NOMO-1 treated with DMSO at 0.1 percent for 48 hours (cell line): ENCODE measurements at regions not wholly inside any gene's neighbourhood (a gene's known extent, or its start where the extent isn't known, plus 50 kb on each side); places are given as distances from the start of the nearest gene placed in this dataset.

Experiments
- DNase-seq: peaks from one replicate; lab custom pipeline; 2025; ENCODE audit not compliant: unreplicated experiment; lab: John Stamatoyannopoulos, UW

DNA sequence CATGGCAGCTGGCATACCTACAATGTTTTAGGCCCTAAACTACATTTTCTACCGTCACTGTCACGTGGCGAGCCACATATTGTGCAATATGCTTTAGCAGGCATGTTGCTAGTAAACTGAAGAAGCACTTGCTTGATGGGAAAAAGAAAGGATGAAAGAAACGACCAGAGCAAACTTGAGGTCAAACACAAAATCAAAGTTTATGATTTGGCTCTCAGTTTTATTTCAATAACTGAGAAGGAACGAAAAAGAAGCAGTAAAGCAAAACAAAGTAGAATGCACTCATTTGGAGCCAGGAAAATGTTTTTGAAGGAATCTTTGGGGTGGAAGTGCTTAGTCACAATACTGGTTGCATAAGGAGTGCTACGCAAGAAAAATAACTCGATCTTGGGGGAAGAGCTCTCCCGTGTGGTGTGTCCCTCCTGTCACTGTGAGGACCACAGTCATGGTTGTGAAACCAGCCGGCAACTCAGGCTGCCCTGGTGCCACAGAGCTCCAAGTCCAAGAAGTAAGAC lies 349.8 kb downstream of the RBM43 start:
- DNase-seq = peak; percentile 89

DNA sequence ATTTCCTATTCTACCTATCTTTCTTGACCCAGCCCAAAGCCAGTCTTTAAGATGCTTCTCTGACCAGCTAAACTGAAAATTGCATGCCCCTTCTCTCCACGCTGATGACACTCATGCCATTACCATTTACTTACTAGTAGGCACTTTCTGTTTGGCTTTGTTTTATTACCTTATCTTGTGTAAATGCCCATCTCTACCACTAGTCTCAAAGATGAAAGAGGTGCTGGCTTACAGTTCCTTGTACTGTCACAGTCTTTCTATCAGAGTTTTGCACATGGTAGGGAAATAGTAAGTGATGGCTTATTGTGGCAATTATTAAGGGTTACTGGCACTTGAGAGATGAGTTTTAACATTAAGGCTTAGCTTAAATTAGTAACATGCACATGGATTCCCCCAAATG lies 352.1 kb downstream of the RBM43 start:
- DNase-seq = no peak

DNA sequence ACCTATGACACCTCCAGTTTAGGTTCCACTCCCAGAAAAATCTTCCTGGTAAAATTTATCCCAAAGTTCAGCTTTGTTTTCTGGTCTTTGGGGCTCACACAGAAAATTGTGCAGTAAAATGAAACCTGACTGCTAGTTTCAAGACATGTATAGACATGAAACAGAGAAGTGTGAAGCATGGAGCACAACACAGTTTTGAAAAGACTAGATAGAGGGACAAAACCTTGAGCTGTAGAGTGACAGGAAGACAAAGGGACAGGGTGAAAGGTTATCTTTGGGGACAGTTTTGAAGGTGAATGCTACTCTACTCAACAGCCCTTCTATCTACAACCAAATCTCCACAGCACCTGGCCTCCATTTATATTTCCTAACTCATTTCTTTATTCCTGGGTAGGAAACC lies 352.6 kb downstream of the RBM43 start:
- DNase-seq = no peak

DNA sequence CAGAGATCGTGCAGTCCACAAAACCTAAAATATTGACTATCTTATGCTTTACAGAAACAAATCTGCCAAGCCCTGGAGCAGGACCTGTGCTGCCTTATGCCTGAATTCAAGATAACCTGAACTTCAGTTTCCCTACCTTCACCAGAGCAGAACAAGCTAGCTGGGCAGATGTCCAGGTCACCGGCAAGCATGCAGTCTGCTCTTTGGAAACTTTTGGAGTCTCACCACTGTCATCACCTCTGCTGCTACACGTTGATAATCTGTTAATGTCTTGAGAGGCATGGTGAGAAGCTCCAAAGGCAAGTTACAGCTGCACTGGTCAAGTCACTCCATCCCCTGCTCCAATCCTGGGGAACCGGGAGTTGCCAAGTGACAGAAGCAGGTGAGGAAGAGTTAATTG lies 354.2 kb downstream of the RBM43 start:
- no peak for DNase-seq

DNA sequence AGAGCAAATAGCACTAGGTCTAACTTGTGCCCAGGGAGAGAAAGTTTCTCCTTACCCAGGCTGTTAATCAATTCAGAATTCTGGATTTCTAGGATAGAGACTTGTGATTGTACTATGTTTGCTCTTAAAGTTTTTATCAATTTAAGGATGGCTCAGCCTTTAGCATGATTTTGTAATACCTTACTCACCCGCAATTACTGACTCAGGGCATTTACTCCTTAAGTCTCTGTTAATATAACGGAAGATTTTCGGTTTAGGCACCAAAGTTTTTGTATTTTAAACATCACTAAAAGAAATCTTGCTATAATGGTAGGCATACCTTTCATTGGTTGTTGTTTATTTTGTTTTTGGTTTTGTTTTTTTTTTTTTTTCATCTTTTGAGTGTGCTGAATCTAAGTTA lies 358.2 kb downstream of the RBM43 start:
- DNase-seq = no peak

DNA sequence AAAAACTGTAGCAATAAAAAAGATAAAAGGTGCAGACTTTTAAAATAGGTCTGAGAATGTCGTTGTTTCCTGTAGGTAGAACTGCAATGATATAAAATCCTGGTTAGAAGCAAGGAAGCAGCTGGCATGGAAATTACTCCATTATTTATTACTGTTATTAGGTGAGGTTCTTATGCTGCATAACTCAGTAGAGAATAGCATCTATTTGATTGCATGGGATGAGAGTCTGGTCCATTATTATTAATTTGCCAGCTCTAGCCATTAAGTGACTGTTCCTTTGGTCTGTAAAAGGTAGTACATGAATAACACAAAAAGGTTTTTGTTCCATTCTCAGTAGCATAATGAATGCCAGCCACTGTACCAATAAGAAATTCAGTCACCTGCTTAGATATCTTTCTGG lies 358.6 kb downstream of the RBM43 start:
- no peak for DNase-seq

DNA sequence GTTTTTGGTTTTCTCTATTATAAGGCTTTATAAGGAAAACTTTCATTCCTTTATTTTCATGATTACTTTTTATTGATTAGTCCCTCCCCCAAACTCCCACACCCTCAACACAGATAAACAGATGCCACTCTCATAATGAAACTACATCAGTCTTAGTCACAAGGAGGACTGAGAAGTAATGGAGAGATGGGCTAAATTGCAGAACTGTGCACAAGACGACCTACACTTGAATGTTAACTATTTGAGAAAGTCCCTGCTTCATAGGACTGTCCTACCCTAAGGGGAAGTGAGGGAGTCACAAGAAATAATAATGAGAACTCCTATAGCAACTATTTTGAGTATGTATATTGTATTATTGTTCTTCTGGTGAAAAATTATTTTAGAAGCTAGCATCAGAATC lies 360.8 kb downstream of the RBM43 start:
- DNase-seq = no peak

DNA sequence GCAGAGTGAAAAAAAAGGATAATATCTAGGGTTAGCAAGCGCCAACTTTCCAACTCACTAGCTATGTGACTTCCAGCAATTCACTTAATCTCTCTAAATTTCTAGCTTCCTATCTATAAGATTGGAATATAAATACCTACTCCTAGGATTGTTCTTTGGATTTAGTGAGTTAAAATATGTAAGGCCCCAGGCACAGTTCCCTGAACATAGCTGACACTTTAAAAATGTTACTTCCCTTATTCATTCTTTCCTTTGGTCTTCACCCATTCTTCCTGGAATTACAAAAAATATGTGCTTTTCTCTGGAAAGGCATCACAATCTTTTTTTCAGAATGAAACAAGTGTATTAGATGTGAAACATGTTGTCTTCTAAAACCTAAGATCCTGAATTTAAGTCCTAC lies 365.7 kb downstream of the RBM43 start:
- no peak for DNase-seq

DNA sequence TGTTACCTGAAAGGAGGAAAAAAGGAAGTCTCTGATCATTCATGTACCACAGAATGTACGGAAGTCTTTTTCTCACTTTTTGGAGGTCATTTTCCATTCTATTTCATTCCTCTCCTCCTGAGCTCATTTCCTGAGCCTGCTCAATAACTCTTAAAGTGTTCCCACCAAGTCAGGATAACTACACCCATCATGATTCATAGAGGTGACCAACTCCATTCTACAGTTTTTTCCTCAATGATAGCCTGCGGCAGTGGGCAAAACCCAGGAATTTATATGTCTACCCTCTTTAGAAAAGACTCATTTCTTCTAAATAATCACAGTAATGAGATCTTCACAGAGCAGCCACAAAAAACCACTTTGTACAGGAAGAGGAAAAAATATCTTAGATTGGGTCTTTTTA lies 372.5 kb downstream of the RBM43 start:
- no peak for DNase-seq

DNA sequence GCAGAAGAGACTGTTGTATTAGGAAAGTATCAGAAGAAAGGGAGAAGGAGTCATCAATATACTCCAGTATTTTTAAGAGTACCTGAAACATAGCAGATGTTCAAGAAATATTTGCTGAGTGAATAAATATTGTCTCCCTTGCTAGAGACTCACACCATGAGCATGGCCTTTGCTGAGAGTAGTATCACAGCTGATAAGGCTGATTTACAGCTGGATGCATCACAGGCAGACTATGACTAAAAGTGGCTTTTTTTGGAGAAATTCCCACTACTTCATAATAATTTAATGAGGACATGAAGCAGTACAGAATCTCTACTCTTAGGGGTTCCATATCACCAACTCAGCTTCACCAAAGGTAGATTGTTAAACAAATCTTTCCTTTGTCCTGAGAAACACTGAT lies 373.3 kb downstream of the RBM43 start:
- DNase-seq = no peak

DNA sequence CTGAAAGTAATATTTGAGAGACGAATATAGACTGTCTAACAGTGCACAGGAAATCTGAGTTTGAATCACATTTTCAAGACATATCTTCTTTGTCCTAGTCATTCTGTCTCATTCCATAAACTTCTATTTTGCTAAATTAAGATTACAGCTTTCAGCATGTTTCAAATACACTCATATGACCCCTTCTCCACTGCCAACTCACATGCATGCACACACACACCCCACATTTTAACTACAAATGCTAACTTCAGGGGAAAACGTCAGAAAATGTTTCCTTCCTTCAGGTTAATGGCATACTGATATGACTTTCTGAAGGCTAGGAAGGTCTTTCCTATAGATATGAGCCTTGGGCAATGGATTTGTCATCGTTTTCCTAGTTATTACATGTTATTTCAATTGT lies 373.7 kb downstream of the RBM43 start:
- DNase-seq = no peak

DNA sequence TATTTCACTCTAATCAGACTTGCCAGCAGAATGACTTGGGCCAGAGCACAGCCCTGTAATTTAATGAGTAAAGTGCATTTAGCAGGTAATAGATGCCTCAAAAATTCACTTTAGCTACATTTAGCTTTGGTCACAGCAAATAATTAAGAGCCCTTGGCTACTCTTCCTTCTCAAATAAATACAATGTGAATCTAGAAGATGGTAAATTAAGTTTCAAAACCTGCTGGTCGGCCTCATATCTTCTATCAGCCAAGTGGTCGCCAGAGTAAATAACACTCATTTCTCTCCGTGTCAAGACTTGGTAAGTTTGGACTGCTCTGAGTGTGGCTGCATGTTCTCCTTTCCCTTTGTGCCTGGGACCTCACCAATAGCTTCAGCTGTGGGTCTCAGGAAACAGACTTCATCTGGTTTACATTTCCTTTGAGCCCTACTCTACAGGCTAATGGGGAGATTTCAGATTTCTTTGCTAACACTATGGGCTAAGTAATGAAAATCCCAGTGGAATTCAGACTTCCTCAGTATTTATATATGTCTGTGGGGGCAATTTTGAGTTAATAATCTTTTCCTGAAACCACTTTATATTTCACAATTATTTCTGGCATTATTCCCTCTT lies 375.8 kb downstream of the RBM43 start:
- DNase-seq = no peak

DNA sequence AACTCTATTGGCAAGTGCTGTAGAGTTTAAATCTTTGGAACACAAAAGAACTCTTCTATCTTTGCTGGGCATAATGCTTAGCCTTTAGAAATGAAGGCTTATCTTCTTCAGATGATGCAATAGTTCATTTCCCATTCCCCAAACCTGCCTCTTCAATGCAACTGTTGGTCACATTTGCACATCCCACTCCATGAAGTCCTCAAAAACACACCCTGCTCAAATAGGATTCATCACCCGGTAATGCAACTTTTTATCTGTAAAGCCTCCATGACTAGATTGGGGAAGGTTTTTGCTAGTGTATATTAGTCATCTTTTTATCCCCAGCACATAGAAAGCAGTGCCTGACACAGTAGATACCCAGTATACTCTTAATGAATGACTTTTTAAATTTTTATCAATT lies 376.4 kb downstream of the RBM43 start:
- DNase-seq = no peak

DNA sequence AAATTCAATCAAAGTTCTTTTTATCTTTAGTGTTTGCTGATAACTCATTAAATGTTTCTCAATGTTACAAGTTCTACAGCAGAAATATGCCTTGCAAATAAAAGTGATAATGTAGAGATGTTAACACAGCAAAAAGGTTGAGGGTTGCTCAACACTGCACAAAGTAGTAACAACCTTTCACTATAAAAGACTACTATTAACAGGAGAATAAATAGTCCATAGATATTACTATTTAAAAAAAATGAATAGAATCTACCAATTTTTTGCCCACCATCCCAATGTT lies 378.1 kb downstream of the RBM43 start:
- DNase-seq = no peak

DNA sequence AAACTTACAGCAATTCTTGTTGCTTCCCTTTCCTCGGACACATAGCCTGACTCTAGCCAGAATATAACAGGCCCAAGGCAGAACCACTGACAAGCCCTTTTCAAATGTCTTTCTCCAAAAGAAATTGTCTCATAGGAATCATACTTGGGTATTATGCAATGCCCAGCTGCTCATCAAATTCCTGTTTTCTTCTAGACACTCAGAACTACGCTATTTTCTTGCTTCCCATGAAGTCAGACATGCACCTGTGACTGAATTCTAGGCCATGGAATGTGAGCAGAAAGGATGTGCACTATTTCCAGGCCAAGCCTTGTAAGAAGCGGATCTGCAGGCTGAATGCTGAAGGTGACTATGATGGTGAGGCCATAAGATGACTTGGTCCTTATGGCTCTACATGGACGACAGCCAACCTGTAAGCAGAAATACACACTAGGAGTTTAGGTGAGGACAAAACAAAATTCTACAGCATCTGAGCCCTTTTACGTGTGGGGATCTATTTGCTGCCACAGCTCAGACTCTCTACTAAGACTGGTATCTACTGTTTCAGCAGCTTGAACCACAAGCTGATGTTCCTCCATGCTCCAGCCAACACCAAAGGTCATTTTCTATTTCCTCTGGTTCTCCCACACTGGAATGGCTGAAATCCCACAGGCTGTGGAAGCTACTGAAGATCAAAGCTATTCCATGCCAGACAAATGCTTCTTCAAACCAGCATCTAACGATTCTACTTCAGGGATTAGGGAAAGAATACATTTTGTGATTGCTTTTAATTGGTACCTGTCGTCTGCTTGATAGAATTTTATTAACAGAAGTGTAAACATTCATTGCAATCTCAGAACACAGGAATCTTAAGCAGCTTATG lies 378.7 kb downstream of the RBM43 start:
- no peak for DNase-seq

DNA sequence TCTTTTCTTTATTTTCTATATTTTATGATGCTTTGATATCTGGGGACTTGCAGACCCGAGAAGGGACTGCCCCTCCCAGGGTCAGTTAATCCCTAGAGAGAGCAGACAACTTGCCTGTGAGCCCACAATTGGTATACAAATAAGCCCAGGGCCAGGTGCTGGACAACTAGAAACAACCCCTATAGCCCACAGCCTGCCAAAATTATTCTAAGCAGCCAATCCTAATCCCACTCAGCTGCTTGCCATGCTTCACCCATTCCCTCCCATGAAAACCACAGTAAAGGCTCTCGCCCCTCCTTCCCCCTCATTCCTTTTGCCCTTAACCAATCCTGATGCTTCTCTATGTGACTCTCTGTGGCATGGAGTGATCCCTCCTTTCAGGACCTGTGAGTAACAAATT lies 380.7 kb downstream of the RBM43 start:
- no peak for DNase-seq

DNA sequence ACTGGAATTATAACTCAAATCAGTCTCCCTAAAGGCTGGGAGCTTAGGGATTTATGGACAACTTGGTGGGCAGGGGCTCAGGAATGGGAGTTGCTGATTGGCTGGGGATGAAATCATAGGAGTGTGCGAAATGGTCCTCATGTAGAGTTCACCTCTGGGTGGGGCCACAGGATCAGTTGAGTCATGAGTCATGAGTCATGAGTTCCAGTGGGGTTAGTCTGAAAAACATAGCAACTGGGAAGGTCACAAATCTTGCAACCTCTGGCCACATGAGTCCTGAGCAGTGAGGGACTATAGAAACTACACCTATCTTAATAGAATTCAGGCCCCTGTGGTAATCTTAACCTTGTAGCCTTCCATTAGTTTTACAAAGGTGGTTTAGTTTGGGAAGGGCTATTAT lies 383.3 kb downstream of the RBM43 start:
- no peak for DNase-seq

DNA sequence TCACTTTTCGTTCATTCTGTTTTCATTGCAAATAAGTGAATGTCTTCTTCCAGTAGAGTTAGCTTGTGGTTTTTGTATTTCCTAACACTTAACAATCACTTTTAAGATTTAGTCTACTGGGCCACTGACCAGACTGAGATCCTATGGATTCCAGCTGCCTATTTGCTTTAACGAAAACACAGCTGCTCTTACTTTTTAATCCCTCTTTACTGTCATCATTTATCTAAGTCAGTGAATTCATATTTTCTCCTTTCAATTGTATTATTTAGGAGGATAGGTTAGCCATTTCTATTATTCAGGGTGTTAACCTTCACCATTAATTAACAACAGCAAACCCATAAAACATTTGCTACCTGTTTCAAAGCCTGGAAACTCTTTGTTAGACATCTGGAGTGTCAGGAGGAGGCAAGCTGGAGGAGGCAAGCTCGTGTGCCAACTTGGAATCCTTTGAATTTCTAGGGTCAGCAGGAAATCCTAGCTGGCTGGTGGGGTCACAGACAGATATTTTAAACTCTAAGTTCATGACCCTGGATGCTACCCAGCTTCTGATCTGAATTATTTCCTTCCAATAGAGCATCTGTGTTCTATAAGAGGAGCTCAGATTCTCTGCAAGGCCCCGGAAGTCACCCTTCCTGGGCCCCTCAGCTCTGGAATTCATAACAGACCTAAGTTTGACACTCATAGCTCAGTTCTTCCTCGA lies 385.3 kb downstream of the RBM43 start:
- no peak for DNase-seq

DNA sequence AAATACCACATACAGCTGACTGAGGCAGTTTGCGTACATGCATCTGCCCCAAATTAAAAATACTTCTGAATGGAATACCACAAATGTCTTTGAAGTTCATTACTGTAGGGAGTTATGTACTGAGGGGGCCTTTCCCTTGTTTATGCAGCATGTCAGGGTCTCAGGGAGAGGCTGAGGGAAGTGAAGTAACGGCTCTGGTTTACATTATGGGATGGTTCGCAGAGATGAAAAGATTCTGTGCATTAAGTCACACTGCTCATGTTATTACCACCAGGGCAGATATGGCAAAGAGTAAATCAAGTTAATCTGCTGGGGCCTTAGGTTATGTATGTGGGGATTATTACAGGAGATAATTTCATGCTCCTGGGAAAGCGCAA lies 385.9 kb upstream of the RND3 start:
- no peak for DNase-seq

DNA sequence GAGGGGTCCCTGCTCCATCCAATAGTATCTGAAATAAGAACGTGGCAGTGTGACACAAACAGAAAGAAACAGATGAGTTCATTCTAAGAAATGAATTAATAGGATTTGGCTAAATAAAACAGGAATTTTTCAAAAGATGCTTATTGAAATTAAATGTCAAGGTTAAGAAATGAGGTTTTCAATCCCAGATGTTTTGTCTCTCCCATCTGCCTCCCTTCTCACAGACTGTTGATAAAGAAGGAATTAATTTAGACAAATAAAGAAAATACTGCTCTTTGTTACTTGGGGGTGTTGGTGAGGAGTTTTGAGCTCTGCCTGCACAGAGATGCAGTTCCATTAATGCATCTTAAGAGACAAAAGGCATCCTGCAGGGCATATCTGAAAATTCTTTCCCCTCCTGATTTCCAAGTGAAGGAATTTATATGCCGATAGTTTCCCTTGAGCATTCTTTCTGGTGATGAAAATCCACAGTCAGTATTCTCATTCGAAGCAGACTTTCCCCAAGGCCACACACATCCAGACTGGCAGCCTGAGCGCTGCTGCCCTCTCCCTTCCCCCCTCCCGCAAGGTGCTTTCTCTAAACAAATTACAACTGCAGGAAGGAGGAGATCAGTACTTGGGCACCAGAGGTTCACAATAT lies 385.4 kb upstream of the RND3 start:
- DNase-seq = no peak

DNA sequence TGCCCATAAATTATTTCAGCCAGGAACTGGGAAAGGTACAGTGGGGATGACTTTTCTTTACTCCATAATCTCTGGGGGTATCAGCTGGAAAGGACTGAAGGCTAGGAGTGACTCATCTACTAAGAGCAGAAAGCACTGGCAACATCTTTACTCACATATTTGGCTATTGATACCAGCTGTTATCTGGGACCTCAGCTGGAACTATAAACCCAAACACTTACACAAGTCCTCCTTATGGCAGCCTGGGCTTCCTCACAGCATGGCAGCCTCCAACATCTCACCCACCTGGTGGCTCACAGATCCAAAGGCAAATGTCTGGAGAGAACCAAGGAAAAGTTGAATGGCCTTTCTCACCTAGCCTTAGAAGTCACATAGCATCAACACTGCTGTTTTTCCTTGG lies 379.0 kb upstream of the RND3 start:
- no peak for DNase-seq

DNA sequence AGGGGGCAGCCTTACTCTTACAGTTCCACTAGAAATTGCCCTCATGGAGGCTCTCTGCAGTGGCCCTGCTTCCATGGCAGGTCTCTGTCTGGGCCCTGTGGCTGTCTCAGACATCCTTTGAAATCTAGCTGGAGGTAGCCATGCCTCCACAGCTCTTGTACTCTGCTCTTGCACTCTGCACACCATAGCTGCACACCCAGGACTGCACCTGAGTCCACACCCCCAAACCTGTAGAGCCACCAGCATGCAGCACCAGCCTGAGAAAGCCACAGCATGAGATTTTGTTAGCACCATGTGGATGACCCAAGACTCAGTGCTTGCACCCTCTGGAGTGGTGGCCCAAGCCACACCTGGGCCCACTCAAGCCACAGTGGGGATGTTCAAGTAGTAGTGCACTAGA lies 376.2 kb upstream of the RND3 start:
- no peak for DNase-seq
